ENCODE measurements at regions not wholly inside any gene's neighbourhood (a gene's known extent, or its start where the extent isn't known, plus 50 kb on each side); places are given as distances from the start of the nearest gene placed in this dataset.

- TF ChIP-seq CTCF (IDR thresholded peaks at IDR 0.05; ENCODE audit: low read length) (no peak), EZH2 (optimal IDR thresholded peaks at IDR 0.05; ENCODE audit: low read depth, low read length) (no peak), EZH2phosphoT487 (IDR thresholded peaks at IDR 0.05; ENCODE audit: low read length) (no peak)
Measured at GRCh38 chr1:228998179-228998578, 262.9 kb downstream of the RHOU start.
